ENCODE measurements at regions not wholly inside any gene's neighbourhood (a gene's known extent, or its start where the extent isn't known, plus 50 kb on each side); places are given as distances from the start of the nearest gene placed in this dataset.

GRCh38 chr5:124866355-124867136, 120.1 kb upstream of the ZNF608 start:
- Histone ChIP-seq H3K4me1 (ENCODE audit: control insufficient read depth in 1 of 2, insufficient read depth in 2 of 2, low read length in 2 of 2) (peaks cover 3 to 8% of the 10 kb centered on the region in 2 donors), H3K9me3 (ENCODE audit: control insufficient read depth, low read length) (no peaks in the 10 kb centered on the region), H3K27me3 (ENCODE audit: control insufficient read depth in 1 of 2, insufficient read depth in 2 of 2, low read length in 1 of 2) (no peaks in the 10 kb centered on the region), H3K36me3 (ENCODE audit: control insufficient read depth in 1 of 2, insufficient read depth in 2 of 2, low read length in 1 of 2) (no peaks in the 10 kb centered on the region), H3K4me3 (ENCODE audit: low read length in 2 of 2) (no peak overlapping the region), H3K27ac (ENCODE audit: low read depth in 1 of 2, low read length in 2 of 2) (no peak overlapping the region)
- DNase-seq (no peak), ATAC-seq (ENCODE audit: low FRiP score) (no peak)
- 44 to 50% methylated on average over 12 of the region's 12 CpGs for WGBS, 2 donors
- intact Hi-C loops (cut with DNase I), result no loop called here

GRCh38 chr5:124867137-124867704, 120.8 kb upstream of the ZNF608 start:
- intact Hi-C loops (cut with DNase I), result no loop called here
- Histone ChIP-seq H3K36me3 (ENCODE audit: control insufficient read depth in 1 of 2, insufficient read depth in 2 of 2, low read length in 1 of 2) (no peaks in the 10 kb centered on the region), H3K27ac (ENCODE audit: low read depth in 1 of 2, low read length in 2 of 2) (no peak overlapping the region), H3K9me3 (ENCODE audit: control insufficient read depth, low read length) (no peaks in the 10 kb centered on the region), H3K27me3 (ENCODE audit: control insufficient read depth in 1 of 2, insufficient read depth in 2 of 2, low read length in 1 of 2) (no peaks in the 10 kb centered on the region), H3K4me3 (ENCODE audit: low read length in 2 of 2) (no peak overlapping the region), H3K4me1 (ENCODE audit: control insufficient read depth in 1 of 2, insufficient read depth in 2 of 2, low read length in 2 of 2) (peaks cover 3 to 8% of the 10 kb centered on the region in 2 donors)
- ATAC-seq (ENCODE audit: low FRiP score) (no peak), DNase-seq (no peak)
- WGBS, 2 donors, result 79 to 82% methylated on average over 6 of the region's 6 CpGs

GRCh38 chr5:124868676-124869075, 122.2 kb upstream of the ZNF608 start:
- intact Hi-C loops (cut with DNase I), result no loop called here
- no peaks in the 10 kb centered on the region for H3K9me3 ChIP-seq (ENCODE audit: control insufficient read depth, low read length)
- no peaks in the 10 kb centered on the region for H3K27me3 ChIP-seq (ENCODE audit: control insufficient read depth in 1 of 2, insufficient read depth in 2 of 2, low read length in 1 of 2)
- 16 to 20% methylated on average over 2 of the region's 2 CpGs for WGBS, 2 donors
- H3K4me1 ChIP-seq (ENCODE audit: control insufficient read depth in 1 of 2, insufficient read depth in 2 of 2, low read length in 2 of 2), result peaks cover 3 to 8% of the 10 kb centered on the region in 2 donors
- H3K27ac ChIP-seq (ENCODE audit: low read depth in 1 of 2, low read length in 2 of 2), result no peak overlapping the region
- DNase-seq (no peak), ATAC-seq (ENCODE audit: low FRiP score) (no peak)
- H3K36me3 ChIP-seq (ENCODE audit: control insufficient read depth in 1 of 2, insufficient read depth in 2 of 2, low read length in 1 of 2), result no peaks in the 10 kb centered on the region
- H3K4me3 ChIP-seq (ENCODE audit: low read length in 2 of 2), result no peak overlapping the region

GRCh38 chr5:124869426-124870033, 123.1 kb upstream of the ZNF608 start:
- Histone ChIP-seq H3K36me3 (ENCODE audit: control insufficient read depth in 1 of 2, insufficient read depth in 2 of 2, low read length in 1 of 2) (no peaks in the 10 kb centered on the region), H3K4me3 (ENCODE audit: low read length in 2 of 2) (no peak overlapping the region), H3K4me1 (ENCODE audit: control insufficient read depth in 1 of 2, insufficient read depth in 2 of 2, low read length in 2 of 2) (peaks cover 3 to 8% of the 10 kb centered on the region in 2 donors), H3K27me3 (ENCODE audit: control insufficient read depth in 1 of 2, insufficient read depth in 2 of 2, low read length in 1 of 2) (no peaks in the 10 kb centered on the region), H3K9me3 (ENCODE audit: control insufficient read depth, low read length) (no peaks in the 10 kb centered on the region), H3K27ac (ENCODE audit: low read depth in 1 of 2, low read length in 2 of 2) (no peak overlapping the region)
- ATAC-seq (ENCODE audit: low FRiP score) (no peak), DNase-seq (no peak)
- intact Hi-C loops (cut with DNase I), result no loop called here
- WGBS, 2 donors, result 38 to 51% methylated on average over 2 of the region's 2 CpGs

GRCh38 chr5:124870070-124870469, 123.6 kb upstream of the ZNF608 start:
- no peaks in the 10 kb centered on the region for H3K36me3 ChIP-seq (ENCODE audit: control insufficient read depth in 1 of 2, insufficient read depth in 2 of 2, low read length in 1 of 2)
- ATAC-seq (ENCODE audit: low FRiP score), result no peak
- no peak for DNase-seq
- no peak overlapping the region for H3K27ac ChIP-seq (ENCODE audit: low read depth in 1 of 2, low read length in 2 of 2)
- H3K27me3 ChIP-seq (ENCODE audit: control insufficient read depth in 1 of 2, insufficient read depth in 2 of 2, low read length in 1 of 2), result no peaks in the 10 kb centered on the region
- no peak overlapping the region for H3K4me3 ChIP-seq (ENCODE audit: low read length in 2 of 2)
- 1 to 7% methylated on average over 2 of the region's 2 CpGs for WGBS, 2 donors
- no peaks in the 10 kb centered on the region for H3K9me3 ChIP-seq (ENCODE audit: control insufficient read depth, low read length)
- intact Hi-C loops (cut with DNase I), result no loop called here
- peaks cover 3 to 8% of the 10 kb centered on the region in 2 donors for H3K4me1 ChIP-seq (ENCODE audit: control insufficient read depth in 1 of 2, insufficient read depth in 2 of 2, low read length in 2 of 2)

GRCh38 chr5:124871303-124871702, 124.9 kb upstream of the ZNF608 start:
- 87 to 91% methylated on average over 2 of the region's 2 CpGs for WGBS, 2 donors
- no peaks in the 10 kb centered on the region for H3K36me3 ChIP-seq (ENCODE audit: control insufficient read depth in 1 of 2, insufficient read depth in 2 of 2, low read length in 1 of 2)
- intact Hi-C loops (cut with DNase I), result no loop called here
- no peak for ATAC-seq (ENCODE audit: low FRiP score)
- no peaks in the 10 kb centered on the region for H3K27me3 ChIP-seq (ENCODE audit: control insufficient read depth in 1 of 2, insufficient read depth in 2 of 2, low read length in 1 of 2)
- H3K4me1 ChIP-seq (ENCODE audit: control insufficient read depth in 1 of 2, insufficient read depth in 2 of 2, low read length in 2 of 2), result peaks cover 3 to 8% of the 10 kb centered on the region in 2 donors
- H3K4me3 ChIP-seq (ENCODE audit: low read length in 2 of 2), result no peak overlapping the region
- no peaks in the 10 kb centered on the region for H3K9me3 ChIP-seq (ENCODE audit: control insufficient read depth, low read length)
- no peak for DNase-seq
- no peak overlapping the region for H3K27ac ChIP-seq (ENCODE audit: low read depth in 1 of 2, low read length in 2 of 2)

GRCh38 chr5:124872086-124872485, 125.6 kb upstream of the ZNF608 start:
- WGBS, 2 donors, result 98% methylated on average over 5 of the region's 5 CpGs
- Histone ChIP-seq H3K27me3 (ENCODE audit: control insufficient read depth in 1 of 2, insufficient read depth in 2 of 2, low read length in 1 of 2) (no peaks in the 10 kb centered on the region), H3K4me1 (ENCODE audit: control insufficient read depth in 1 of 2, insufficient read depth in 2 of 2, low read length in 2 of 2) (peaks cover 3 to 8% of the 10 kb centered on the region in 2 donors), H3K27ac (ENCODE audit: low read depth in 1 of 2, low read length in 2 of 2) (no peak overlapping the region), H3K9me3 (ENCODE audit: control insufficient read depth, low read length) (no peaks in the 10 kb centered on the region), H3K4me3 (ENCODE audit: low read length in 2 of 2) (no peak overlapping the region), H3K36me3 (ENCODE audit: control insufficient read depth in 1 of 2, insufficient read depth in 2 of 2, low read length in 1 of 2) (no peaks in the 10 kb centered on the region)
- ATAC-seq (ENCODE audit: low FRiP score) (no peak), DNase-seq (no peak)
- intact Hi-C loops (cut with DNase I), result no loop called here

- Histone ChIP-seq H3K4me1 (ENCODE audit: control insufficient read depth in 1 of 2, insufficient read depth in 2 of 2, low read length in 2 of 2) (peaks cover 3 to 8% of the 10 kb centered on the region in 2 donors), H3K36me3 (ENCODE audit: control insufficient read depth in 1 of 2, insufficient read depth in 2 of 2, low read length in 1 of 2) (no peaks in the 10 kb centered on the region), H3K9me3 (ENCODE audit: control insufficient read depth, low read length) (no peaks in the 10 kb centered on the region), H3K27me3 (ENCODE audit: control insufficient read depth in 1 of 2, insufficient read depth in 2 of 2, low read length in 1 of 2) (no peaks in the 10 kb centered on the region), H3K4me3 (ENCODE audit: low read length in 2 of 2) (no peak overlapping the region), H3K27ac (ENCODE audit: low read depth in 1 of 2, low read length in 2 of 2) (no peak overlapping the region)
- ATAC-seq (ENCODE audit: low FRiP score), result no peak
- intact Hi-C loops (cut with DNase I), result no loop called here
- DNase-seq, result no peak
- WGBS, 2 donors, result 60 to 71% methylated on average over 2 of the region's 2 CpGs
Observed at GRCh38 chr5:124872615-124873014, 126.2 kb upstream of the ZNF608 start.

- no peaks in the 10 kb centered on the region for H3K36me3 ChIP-seq (ENCODE audit: control insufficient read depth in 1 of 2, insufficient read depth in 2 of 2, low read length in 1 of 2)
- H3K27ac ChIP-seq (ENCODE audit: low read depth in 1 of 2, low read length in 2 of 2), result no peak overlapping the region
- H3K4me3 ChIP-seq (ENCODE audit: low read length in 2 of 2), result no peak overlapping the region
- intact Hi-C loops (cut with DNase I), result no loop called here
- no peaks in the 10 kb centered on the region for H3K27me3 ChIP-seq (ENCODE audit: control insufficient read depth in 1 of 2, insufficient read depth in 2 of 2, low read length in 1 of 2)
- ATAC-seq (ENCODE audit: low FRiP score) (no peak), DNase-seq (no peak)
- H3K9me3 ChIP-seq (ENCODE audit: control insufficient read depth, low read length), result no peaks in the 10 kb centered on the region
- peaks cover 3 to 8% of the 10 kb centered on the region in 2 donors for H3K4me1 ChIP-seq (ENCODE audit: control insufficient read depth in 1 of 2, insufficient read depth in 2 of 2, low read length in 2 of 2)
Observed at GRCh38 chr5:124873188-124873587, 126.7 kb upstream of the ZNF608 start.
